H1 (cell line): ENCODE measurements at regions not wholly inside any gene's neighbourhood (a gene's known extent, or its start where the extent isn't known, plus 50 kb on each side); places are given as distances from the start of the nearest gene placed in this dataset.

Experiments
- CTCF ChIA-PET: fragments of 300-600 bp; sonication (Branson Sonifier 250); formaldehyde crosslinking; loops from one replicate; lab custom pipeline; 2021; ENCODE audit not compliant: partially characterized antibody; lab: Charles Lee
- POLR2A ChIA-PET: fragments of 300-600 bp; sonication (Branson Sonifier 250); formaldehyde crosslinking; loops from one replicate; lab custom pipeline; 2021; ENCODE audit warnings: inconsistent platforms; ENCODE audit not compliant: partially characterized antibody; lab: Charles Lee
- DNase-seq, 2 experiments: peaks; one replicate each; pipeline versions ENCODE4 v3.0.0 to v3.0.0-alpha.2; 2010 to 2022; ENCODE audit warnings: low spot score in 2 of 2, low read depth in 1 of 2, mixed read lengths in 1 of 2
- FAIRE-seq: peaks from 2 replicates; lab custom pipeline; 2011; peaks lifted over from hg19 to GRCh38; lab: Jason Lieb, UNC
- H2AFZ ChIP-seq: 2 replicates; pipeline ENCODE4 v1.8.1; 2012; ENCODE audit warnings: low read length, inconsistent platforms
- H2AK5ac ChIP-seq: 2 replicates; pipeline ENCODE4 v1.6.1; 2013; ENCODE audit warnings: low read depth, low read length
- H2BK120ac ChIP-seq: replicated peaks from 2 replicates; pipeline ENCODE3; 2013; ENCODE audit warnings: low read depth, low read length, inconsistent platforms
- H2BK12ac ChIP-seq: 2 replicates; pipeline ENCODE4 v1.6.1; 2013; ENCODE audit warnings: low read depth, low read length
- H2BK15ac ChIP-seq: 2 replicates; pipeline ENCODE4 v1.6.1; 2013; ENCODE audit warnings: low read length
- H2BK20ac ChIP-seq: 2 replicates; pipeline ENCODE4 v1.6.1; 2013; ENCODE audit warnings: low read length
- H2BK5ac ChIP-seq: 2 replicates; pipeline ENCODE4 v1.6.1; 2013; ENCODE audit warnings: low read depth, low read length
- H3K14ac ChIP-seq: 2 replicates; pipeline ENCODE4 v1.6.1; 2013; ENCODE audit warnings: inconsistent platforms; ENCODE audit not compliant: insufficient read length
- H3K18ac ChIP-seq: 2 replicates; pipeline ENCODE4 v1.6.1; 2013; ENCODE audit warnings: low read length; ENCODE audit errors: extremely low read depth
- H3K23ac ChIP-seq: 2 replicates; pipeline ENCODE4 v1.6.1; 2013; ENCODE audit warnings: inconsistent platforms; ENCODE audit not compliant: insufficient read length
- H3K23me2 ChIP-seq: 2 replicates; pipeline ENCODE4 v1.6.1; 2013; ENCODE audit warnings: low read depth, low read length
- H3K27ac ChIP-seq: 2 replicates; pipeline ENCODE4 v1.6.1; 2011; ENCODE audit warnings: low read depth, low read length, inconsistent platforms
- H3K27me3 ChIP-seq, 4 experiments: replicated peaks in 1 of 4; 1 replicate in 1 of 4; 2 replicates in 3 of 4; pipeline versions ENCODE4 v1.6.1 to v1.8.1; 2011 to 2013; ENCODE audit warnings: low read length in 3 of 4, mild to moderate bottlenecking in 3 of 4, inconsistent platforms in 2 of 4, mixed read lengths in 2 of 4, moderate library complexity in 1 of 4; ENCODE audit not compliant: control insufficient read depth in 3 of 4, insufficient read depth in 3 of 4; ENCODE audit errors: extremely low read depth in 1 of 4
- H3K36me3 ChIP-seq, 4 experiments: 2 replicates each; pipeline versions ENCODE4 v1.6.1 to v1.8.1; 2011 to 2013; ENCODE audit warnings: mild to moderate bottlenecking in 4 of 4, low read length in 3 of 4, moderate library complexity in 2 of 4, control low read depth in 1 of 4, inconsistent platforms in 1 of 4; ENCODE audit not compliant: insufficient read depth in 4 of 4, control insufficient read depth in 2 of 4
- H3K4ac ChIP-seq: replicated peaks from 2 replicates; pipeline ENCODE3; 2013; ENCODE audit warnings: low read length, low read depth, mixed read lengths, inconsistent platforms; ENCODE audit not compliant: insufficient read length
- H3K4me1 ChIP-seq, 4 experiments: replicated peaks in 1 of 4; 1 replicate in 1 of 4; 2 replicates in 3 of 4; pipeline versions ENCODE4 v1.6.1 to v1.8.1; 2011 to 2013; ENCODE audit warnings: low read length in 3 of 4, inconsistent platforms in 2 of 4, mixed read lengths in 1 of 4; ENCODE audit not compliant: insufficient read depth in 4 of 4, control insufficient read depth in 3 of 4
- H3K4me2 ChIP-seq, 2 experiments: 2 replicates each; pipeline versions ENCODE4 v1.6.1 to v1.8.1; 2011 to 2013; ENCODE audit warnings: low read depth in 2 of 2, low read length in 2 of 2, control low read depth in 1 of 2, inconsistent platforms in 1 of 2, mild to moderate bottlenecking in 1 of 2; ENCODE audit not compliant: insufficient read depth in 1 of 2
- H3K4me3 ChIP-seq, 4 experiments: fragments of 200-600, 300-600 bp in 1 of 4; sonication (generic), shearing (Covaris generic), sonication (Bioruptor Twin) in 1 of 4; 2 replicates each; pipeline versions ENCODE4 v1.5.1 to v1.8.1; 2011 to 2016; ENCODE audit warnings: low read length in 4 of 4, low read depth in 3 of 4, control low read depth in 2 of 4, inconsistent platforms in 2 of 4, mild to moderate bottlenecking in 2 of 4, mixed read lengths in 1 of 4, moderate library complexity in 1 of 4; ENCODE audit not compliant: insufficient read depth in 2 of 4; ENCODE audit errors: extremely low read depth in 1 of 4
- H3K56ac ChIP-seq: replicated peaks from 2 replicates; pipeline ENCODE3; 2013; ENCODE audit warnings: low read depth, mild to moderate bottlenecking, mixed read lengths, low read length, inconsistent platforms; ENCODE audit not compliant: insufficient read length
- H3K79me1 ChIP-seq: 2 replicates; pipeline ENCODE4 v1.6.1; 2013; ENCODE audit warnings: low read depth, low read length, control low read depth
- H3K79me2 ChIP-seq, 2 experiments: 2 replicates each; pipeline versions ENCODE4 v1.6.1 to v1.8.1; 2012 to 2013; ENCODE audit warnings: low read length in 2 of 2, mild to moderate bottlenecking in 2 of 2, inconsistent platforms in 1 of 2; ENCODE audit not compliant: insufficient read depth in 2 of 2, control insufficient read depth in 1 of 2
- H3K9ac ChIP-seq, 4 experiments: replicated peaks in 1 of 4; 1 replicate in 1 of 4; 2 replicates in 3 of 4; pipeline versions ENCODE4 v1.6.1 to v1.8.1; 2011 to 2013; ENCODE audit warnings: low read depth in 3 of 4, low read length in 3 of 4, control low read depth in 2 of 4, mild to moderate bottlenecking in 2 of 4, moderate library complexity in 2 of 4, inconsistent platforms in 1 of 4; ENCODE audit errors: extremely low read depth in 1 of 4
- H3K9me3 ChIP-seq, 2 experiments: 2 replicates each; pipeline versions ENCODE4 v1.6.1 to v1.8.1; 2012 to 2013; ENCODE audit warnings: mild to moderate bottlenecking in 2 of 2, moderate library complexity in 2 of 2, control low read depth in 1 of 2, inconsistent platforms in 1 of 2, low read depth in 1 of 2, low read length in 1 of 2, mixed read lengths in 1 of 2; ENCODE audit not compliant: insufficient read depth in 2 of 2
- H4K20me1 ChIP-seq, 2 experiments: replicated peaks in 1 of 2; 2 replicates each; pipeline versions ENCODE3 to v1.8.1; 2011 to 2013; ENCODE audit warnings: inconsistent platforms in 2 of 2, low read length in 2 of 2, mild to moderate bottlenecking in 1 of 2; ENCODE audit not compliant: insufficient read depth in 2 of 2, control insufficient read depth in 1 of 2
- H4K5ac ChIP-seq: 2 replicates; pipeline ENCODE4 v1.6.1; 2013; ENCODE audit warnings: low read length, low read depth, mixed read lengths, inconsistent platforms; ENCODE audit not compliant: insufficient read length
- H4K8ac ChIP-seq: 2 replicates; pipeline ENCODE4 v1.8.0; 2013; ENCODE audit warnings: mild to moderate bottlenecking, moderate library complexity, low read length, inconsistent platforms; ENCODE audit not compliant: insufficient read depth; ENCODE audit errors: extremely low read depth
- H4K91ac ChIP-seq: replicated peaks from 2 replicates; pipeline ENCODE3; 2013; ENCODE audit warnings: low read length, mixed read lengths, inconsistent platforms; ENCODE audit not compliant: insufficient read length
- CREB1 ChIP-seq: IDR thresholded peaks from 2 replicates; pipeline ENCODE4 v1.6.1; 2012; ENCODE audit warnings: inconsistent platforms
- CTCF ChIP-seq, 3 experiments: IDR thresholded peaks; 1 replicate in 2 of 3; 2 replicates in 1 of 3; pipeline versions ENCODE4 v1.5.1 to v1.6.1; 2011; ENCODE audit warnings: low read length in 3 of 3, mild to moderate bottlenecking in 3 of 3, inconsistent platforms in 2 of 3, low read depth in 1 of 3, moderate library complexity in 1 of 3; ENCODE audit not compliant: insufficient read depth in 1 of 3; ENCODE audit errors: control extremely low read depth in 1 of 3
- KDM4A ChIP-seq: IDR thresholded peaks from one replicate; pipeline ENCODE4 v1.7.1; 2012; ENCODE audit warnings: low read depth, mild to moderate bottlenecking, moderate library complexity, low read length, inconsistent platforms; ENCODE audit not compliant: severe bottlenecking
- RBBP5 ChIP-seq: IDR thresholded peaks from 2 replicates; pipeline ENCODE4 v1.7.1; 2012; ENCODE audit warnings: low read depth, mild to moderate bottlenecking, inconsistent platforms, low read length, moderate library complexity, borderline replicate concordance
- RFX5 ChIP-seq: IDR thresholded peaks from 2 replicates; pipeline ENCODE4 v1.6.1; 2011; ENCODE audit warnings: low read depth, low read length, improper control_type of control experiment, borderline replicate concordance
- SIRT6 ChIP-seq: IDR thresholded peaks from one replicate; pipeline ENCODE4 v1.7.1; 2012; ENCODE audit warnings: low read length, inconsistent platforms
- TAF7 ChIP-seq: optimal IDR thresholded peaks from 2 replicates; pipeline ENCODE3; 2011; ENCODE audit warnings: low read depth, mild to moderate bottlenecking, inconsistent platforms, low read length, moderate library complexity, borderline replicate concordance
- WGBS, 2 experiments: shearing (Covaris generic) in 1 of 2; methylation state at CpG; one replicate each; pipeline versions ENCODE4 v1.1.6 to v1.1.7; 2013 to 2015; ENCODE audit warnings: low lambda C conversion rate in 2 of 2, mixed read lengths in 2 of 2, inconsistent platforms in 1 of 2, low coverage in 1 of 2, missing lambda C conversion rate in 1 of 2; ENCODE audit not compliant: insufficient replicate concordance in 2 of 2, insufficient coverage in 1 of 2, insufficient read length in 1 of 2; ENCODE audit errors: extremely low coverage in 1 of 2, missing lambda C conversion rate in 1 of 2; 5-methylcytosine and 5-hydroxymethylcytosine counted together
- TF ChIP-seq, protein P1 (sequence below): IDR thresholded peaks from 2 replicates; pipeline ENCODE4 v1.6.1; 2011; ENCODE audit warnings: low read depth, mild to moderate bottlenecking, low read length; ENCODE audit not compliant: insufficient read depth
- TF ChIP-seq, protein P2 (sequence below): IDR thresholded peaks from 2 replicates; pipeline ENCODE4 v1.6.1; 2012; ENCODE audit warnings: inconsistent platforms

DNA sequence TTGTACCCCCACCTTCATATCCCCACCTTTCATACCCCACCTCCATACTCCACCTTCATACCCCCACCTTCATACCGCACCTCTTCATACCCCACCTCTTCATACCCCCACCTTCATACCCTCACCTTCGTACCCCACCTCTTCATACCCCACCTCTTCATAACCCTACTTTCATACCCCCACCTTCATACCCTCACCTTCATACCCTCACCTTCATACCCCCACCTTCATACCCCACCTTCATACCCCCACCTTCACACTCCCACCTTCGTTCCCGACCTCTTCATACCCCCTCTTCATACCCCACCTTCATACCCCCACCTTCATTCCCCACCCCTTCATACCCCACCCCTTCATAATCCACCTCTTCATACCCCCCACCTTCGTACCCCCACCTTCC lies 92.9 kb upstream of the NAA20 start:
- CTCF ChIA-PET: no interaction called here
- Histone ChIP-seq H3K23ac (no peak overlapping the region), H3K9me3 (no peaks in the 10 kb centered on the region), H2BK15ac (no peak overlapping the region), H4K8ac (no peak overlapping the region), H3K79me1 (no peaks in the 10 kb centered on the region), H2BK12ac (no peak overlapping the region), H3K36me3 (no peaks in the 10 kb centered on the region), H2BK5ac (no peak overlapping the region), H3K23me2 (peaks cover 1% of the 10 kb centered on the region; the same call in 1 of the 2 replicates), H3K27ac (no peak overlapping the region), H3K4ac (no peak overlapping the region), H3K4me2 (no peak overlapping the region), H4K91ac (no peak overlapping the region), H2BK120ac (no peak overlapping the region), H3K14ac (no peak overlapping the region), H2BK20ac (no peak overlapping the region), H3K18ac (no peak overlapping the region), H2AFZ (no peak overlapping the region), H3K56ac (no peak overlapping the region), H3K4me3 (no peak overlapping the region), H2AK5ac (no peak overlapping the region), H4K20me1 (no peaks in the 10 kb centered on the region), H3K9ac (no peak overlapping the region), H3K27me3 (no peaks in the 10 kb centered on the region; a peak in 1 of 7 replicates), H4K5ac (no peak overlapping the region), H3K79me2 (no peaks in the 10 kb centered on the region), H3K4me1 (no peaks in the 10 kb centered on the region)
- WGBS, 2 experiments: 98% methylated on average over 5 of the region's 5 CpGs; no CpG with 5 or more reads in 1 of the 2 experiments
- FAIRE-seq: no peak
- POLR2A ChIA-PET: no interaction called here
- DNase-seq: no peak
- TF ChIP-seq, protein P1, sequence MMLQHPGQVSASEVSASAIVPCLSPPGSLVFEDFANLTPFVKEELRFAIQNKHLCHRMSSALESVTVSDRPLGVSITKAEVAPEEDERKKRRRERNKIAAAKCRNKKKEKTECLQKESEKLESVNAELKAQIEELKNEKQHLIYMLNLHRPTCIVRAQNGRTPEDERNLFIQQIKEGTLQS: no peak
- no peak for TF ChIP-seq RBBP5
- TF ChIP-seq, protein P2, sequence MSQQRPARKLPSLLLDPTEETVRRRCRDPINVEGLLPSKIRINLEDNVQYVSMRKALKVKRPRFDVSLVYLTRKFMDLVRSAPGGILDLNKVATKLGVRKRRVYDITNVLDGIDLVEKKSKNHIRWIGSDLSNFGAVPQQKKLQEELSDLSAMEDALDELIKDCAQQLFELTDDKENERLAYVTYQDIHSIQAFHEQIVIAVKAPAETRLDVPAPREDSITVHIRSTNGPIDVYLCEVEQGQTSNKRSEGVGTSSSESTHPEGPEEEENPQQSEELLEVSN: no peak
- no peak for TF ChIP-seq KDM4A
- no peak for TF ChIP-seq TAF7
- TF ChIP-seq SIRT6: no peak
- TF ChIP-seq RFX5: no peak
- TF ChIP-seq CTCF (IDR thresholded peaks at IDR 0.05; ENCODE audit: control extremely low read depth in 1 of 3, insufficient read depth in 1 of 3, low read depth in 1 of 3, low read length in 3 of 3): no peak
- no peak for TF ChIP-seq CREB1
